HepG2 (cell line): ENCODE measurements at regions not wholly inside any gene's neighbourhood (a gene's known extent, or its start where the extent isn't known, plus 50 kb on each side); places are given as distances from the start of the nearest gene placed in this dataset.

ENCODE experiments used
- ATAC-seq: fragments of 200-7000 bp; cut with Tn5 transposase; 3 replicates; pipeline ENCODE4 v1.9.1; 2020; ENCODE audit warnings: mild to moderate bottlenecking, moderate library complexity
- BruUV-seq: library from RNA; stranded (reverse); fragments of 400-500 nt; replicated peaks from 2 replicates; lab custom pipeline; 2021; lab: Mats Ljungman, UMichigan
- CTCF ChIA-PET: fragments of 300-600 bp; formaldehyde crosslinking; extraction: SDS; loops from one replicate; lab custom pipeline; 2021; ENCODE audit warnings: low total read pairs, inconsistent platforms, low intra/inter-chr PET ratio; lab: Yijun Ruan, JAX
- POLR2A ChIA-PET: fragments of 350-600 bp; sonication (Branson Sonifier 250); formaldehyde crosslinking; loops from one replicate; lab custom pipeline; 2020; ENCODE audit warnings: antibody characterized with exemption, inconsistent platforms; lab: Yijun Ruan, JAX
- DNase-seq: peaks from one replicate; pipeline ENCODE4 v3.0.0-alpha.2; 2015; ENCODE audit warnings: low spot score
- FAIRE-seq: peaks from 3 replicates; lab custom pipeline; 2011; peaks lifted over from hg19 to GRCh38; lab: Jason Lieb, UNC
- H2AFZ ChIP-seq: one replicate; pipeline ENCODE4 v1.6.1; 2011; ENCODE audit warnings: low read length, inconsistent platforms
- H3K27ac ChIP-seq: fragments of 300-600 bp; 3 replicates; pipeline ENCODE4 v1.8.0; 2011; ENCODE audit warnings: mixed run types, mild to moderate bottlenecking, mixed read lengths, low read length, inconsistent platforms; ENCODE audit not compliant: insufficient read depth; ENCODE audit errors: extremely low read length
- H3K27me3 ChIP-seq, 2 experiments: fragments of 200-600 bp in 1 of 2; 2 replicates in 1 of 2; 3 replicates in 1 of 2; pipeline versions ENCODE4 v1.6.0 to v1.8.0; 2011; ENCODE audit warnings: low read length in 2 of 2, mild to moderate bottlenecking in 2 of 2, moderate library complexity in 2 of 2, inconsistent platforms in 1 of 2; ENCODE audit not compliant: insufficient read depth in 2 of 2, control insufficient read depth in 1 of 2
- H3K36me3 ChIP-seq, 2 experiments: fragments of 200-600 bp in 1 of 2; replicated peaks in 1 of 2; 2 replicates in 1 of 2; 3 replicates in 1 of 2; pipeline versions ENCODE4 v1.5.1 to v1.8.0; 2011; ENCODE audit warnings: low read length in 2 of 2, inconsistent platforms in 1 of 2; ENCODE audit not compliant: insufficient read depth in 2 of 2, control insufficient read depth in 1 of 2
- H3K4me1 ChIP-seq: 2 replicates; pipeline ENCODE4 v1.5.1; 2012; ENCODE audit warnings: low read length, inconsistent platforms; ENCODE audit not compliant: insufficient read depth
- H3K4me2 ChIP-seq: 2 replicates; pipeline ENCODE4 v1.6.0; 2011; ENCODE audit warnings: low read depth, low read length, inconsistent platforms
- H3K4me3 ChIP-seq, 3 experiments: fragments of 200-600 bp in 1 of 3; sonication (generic), shearing (Covaris generic) in 1 of 3; replicated peaks in 1 of 3; 2 replicates each; pipeline ENCODE4 v1.5.1; 2011 to 2016; ENCODE audit warnings: low read length in 3 of 3, inconsistent platforms in 2 of 3, low read depth in 2 of 3, mild to moderate bottlenecking in 2 of 3, control low read depth in 1 of 3, mixed read lengths in 1 of 3; ENCODE audit not compliant: insufficient read depth in 1 of 3
- H3K79me2 ChIP-seq: one replicate; pipeline ENCODE4 v1.6.1; 2011; ENCODE audit warnings: low read length, inconsistent platforms; ENCODE audit not compliant: insufficient read depth
- H3K9ac ChIP-seq: 2 replicates; pipeline ENCODE4 v1.6.0; 2011; ENCODE audit warnings: mild to moderate bottlenecking, low read depth, low read length, inconsistent platforms; ENCODE audit not compliant: insufficient read depth
- H3K9me3 ChIP-seq: 2 replicates; pipeline ENCODE4 v1.5.1; 2012; ENCODE audit warnings: mild to moderate bottlenecking, low read length
- H4K20me1 ChIP-seq: 2 replicates; pipeline ENCODE4 v1.6.0; 2011; ENCODE audit warnings: inconsistent platforms, mild to moderate bottlenecking, low read length, moderate library complexity; ENCODE audit not compliant: insufficient read depth
- HHEX ChIP-seq: IDR thresholded peaks from 2 replicates; pipeline ENCODE4 v1.6.1; 2016; ENCODE audit warnings: control low read depth
- HOXD1 ChIP-seq: sonication (generic); formaldehyde crosslinking; IDR thresholded peaks from 2 replicates; pipeline ENCODE4 v1.5.0; 2020; ENCODE audit warnings: missing genetic modification reagents
- JARID2 ChIP-seq: sonication (generic); formaldehyde crosslinking; IDR thresholded peaks from 2 replicates; pipeline ENCODE4 v1.8.1; 2023; ENCODE audit warnings: missing genetic modification reagents, inconsistent platforms; ENCODE audit not compliant: insufficient replicate concordance
- NFIC ChIP-seq: IDR thresholded peaks from 2 replicates; pipeline ENCODE4 v1.6.1; 2012; ENCODE audit warnings: mild to moderate bottlenecking, low read length, inconsistent platforms
- NR2F1 ChIP-seq, 2 experiments: fragments of 450-650 bp in 1 of 2; formaldehyde crosslinking in 1 of 2; IDR thresholded peaks; 2 replicates each; pipeline versions ENCODE4 v1.5.0 to v1.6.1; 2016 to 2020; ENCODE audit warnings: mild to moderate bottlenecking in 1 of 2, missing compliant biosample characterization in 1 of 2, missing genetic modification reagents in 1 of 2, moderate library complexity in 1 of 2
- RCOR2 ChIP-seq: IDR thresholded peaks from 2 replicates; pipeline ENCODE4 v1.6.1; 2016; ENCODE audit warnings: missing biosample characterization, missing genetic modification reagents
- SIN3A ChIP-seq: IDR thresholded peaks from 2 replicates; pipeline ENCODE4 v1.6.1; 2011; ENCODE audit warnings: low read depth, mild to moderate bottlenecking, control low read depth, low read length, borderline replicate concordance
- TBL1XR1 ChIP-seq: fragments of 150-350 bp; IDR thresholded peaks from 2 replicates; pipeline ENCODE4 v1.6.1; 2014; ENCODE audit warnings: borderline replicate concordance, low read length; ENCODE audit not compliant: partially characterized antibody
- TRAFD1 ChIP-seq: sonication (generic); formaldehyde crosslinking; IDR thresholded peaks from 2 replicates; pipeline ENCODE4 v1.5.1; 2020; ENCODE audit warnings: missing genetic modification reagents, mild to moderate bottlenecking, borderline replicate concordance
- ZBTB7B ChIP-seq: sonication (generic); formaldehyde crosslinking; IDR thresholded peaks from 2 replicates; pipeline ENCODE4 v1.4.0; 2020; ENCODE audit warnings: missing genetic modification reagents
- ZFAT ChIP-seq: sonication (generic); formaldehyde crosslinking; conservative IDR thresholded peaks from 2 replicates; pipeline ENCODE4 v1.8.1; 2023; ENCODE audit warnings: missing genetic modification reagents, inconsistent platforms
- ZNF12 ChIP-seq: sonication (generic); formaldehyde crosslinking; IDR thresholded peaks from 2 replicates; pipeline ENCODE4 v1.5.0; 2020; ENCODE audit warnings: missing genetic modification reagents
- ZNF207 ChIP-seq: fragments of 450-650 bp; IDR thresholded peaks from 2 replicates; pipeline ENCODE4 v1.6.1; 2016; ENCODE audit warnings: antibody characterized with exemption, borderline replicate concordance
- ZNF878 ChIP-seq: sonication (generic); formaldehyde crosslinking; IDR thresholded peaks from 2 replicates; pipeline ENCODE4 v1.8.1; 2023; ENCODE audit warnings: mild to moderate bottlenecking, missing genetic modification reagents, moderate library complexity
- ZSCAN29 ChIP-seq: sonication (generic); formaldehyde crosslinking; conservative IDR thresholded peaks from 2 replicates; pipeline ENCODE4 v1.4.0; 2020; ENCODE audit warnings: mild to moderate bottlenecking, missing genetic modification reagents
- WGBS: methylation state at CpG from one replicate; pipeline ENCODE4 v1.1.6; 2017; ENCODE audit warnings: low lambda C conversion rate; 5-methylcytosine and 5-hydroxymethylcytosine counted together
- in situ Hi-C: cut with HindIII; loops from 2 replicates; pipeline ENCODE4 v1.10.0; 2017; ENCODE audit warnings: low pct_unique_long_range_greater_than_20kb; ENCODE audit not compliant: extremely low pct_ligation_motif_present
- intact Hi-C: fragments of 100-400 bp; cut with micrococcal nuclease; formaldehyde crosslinking; loops from one replicate; pipeline ENCODE4 v1.10.0; 2022; ENCODE audit not compliant: unreplicated experiment
- TF ChIP-seq, protein P1 (sequence below), 2 experiments: sonication (generic) in 1 of 2; formaldehyde crosslinking in 1 of 2; IDR thresholded peaks; 2 replicates each; pipeline versions ENCODE4 v1.5.1 to v1.6.1; 2011 to 2020; ENCODE audit warnings: borderline replicate concordance in 1 of 2, low read depth in 1 of 2, low read length in 1 of 2, mild to moderate bottlenecking in 1 of 2, missing genetic modification reagents in 1 of 2, moderate library complexity in 1 of 2

- Histone ChIP-seq H4K20me1 (no peaks in the 10 kb centered on the region), H2AFZ (no peak overlapping the region), H3K9me3 (peaks cover 98% of the 10 kb centered on the region), H3K4me2 (no peak overlapping the region), H3K27ac (no peak overlapping the region), H3K4me1 (no peaks in the 10 kb centered on the region), H3K79me2 (no peaks in the 10 kb centered on the region), H3K4me3 (no peak overlapping the region), H3K36me3 (no peaks in the 10 kb centered on the region), H3K27me3 (no peaks in the 10 kb centered on the region), H3K9ac (no peak overlapping the region)
- no peak for DNase-seq
- ATAC-seq = no peak
- 4% methylated on average over 9 of the region's 9 CpGs for WGBS
- TF ChIP-seq ZNF12 (CRISPR knock-in tag) = no peak
- TF ChIP-seq NR2F1 (CRISPR knock-in tag; IDR thresholded peaks at IDR 0.05) = no peak
- TF ChIP-seq RCOR2 (CRISPR knock-in tag) = no peak
- no peak for TF ChIP-seq JARID2 (CRISPR knock-in tag)
- no peak for TF ChIP-seq ZFAT (CRISPR knock-in tag)
- no peak for TF ChIP-seq HHEX (CRISPR knock-in tag)
- no peak for TF ChIP-seq HOXD1 (CRISPR knock-in tag)
- TF ChIP-seq, protein P1, sequence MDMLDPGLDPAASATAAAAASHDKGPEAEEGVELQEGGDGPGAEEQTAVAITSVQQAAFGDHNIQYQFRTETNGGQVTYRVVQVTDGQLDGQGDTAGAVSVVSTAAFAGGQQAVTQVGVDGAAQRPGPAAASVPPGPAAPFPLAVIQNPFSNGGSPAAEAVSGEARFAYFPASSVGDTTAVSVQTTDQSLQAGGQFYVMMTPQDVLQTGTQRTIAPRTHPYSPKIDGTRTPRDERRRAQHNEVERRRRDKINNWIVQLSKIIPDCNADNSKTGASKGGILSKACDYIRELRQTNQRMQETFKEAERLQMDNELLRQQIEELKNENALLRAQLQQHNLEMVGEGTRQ (IDR thresholded peaks at IDR 0.05; ENCODE audit: low read depth, low read length) = no peak
- TF ChIP-seq, protein P1 (CRISPR knock-in tag; IDR thresholded peaks at IDR 0.05; ENCODE audit: borderline replicate concordance) = no peak
- no peak for TF ChIP-seq TBL1XR1
- no peak for TF ChIP-seq NFIC
- TF ChIP-seq ZNF878 (CRISPR knock-in tag) = no peak
- no peak for TF ChIP-seq SIN3A
- TF ChIP-seq ZSCAN29 (CRISPR knock-in tag) = no peak
- TF ChIP-seq ZNF207 = no peak
- TF ChIP-seq ZBTB7B (CRISPR knock-in tag) = no peak
- no peak for TF ChIP-seq TRAFD1 (CRISPR knock-in tag)
- intact Hi-C loops = no loop called here
- no TSS peak for BruUV-seq
- ChIA-PET CTCF (no interaction called here), POLR2A (no interaction called here)
- FAIRE-seq = no peak
- in situ Hi-C loops = no loop called here
Observed at GRCh38 chr19:28602675-28603298, 610.2 kb downstream of the UQCRFS1 start.
